HEK293 (cell line): ENCODE measurements at regions not wholly inside any gene's neighbourhood (a gene's known extent, or its start where the extent isn't known, plus 50 kb on each side); places are given as distances from the start of the nearest gene placed in this dataset.

ENCODE experiments used
- BCL11B ChIP-seq: fragments of 450-650 bp; formaldehyde crosslinking; IDR thresholded peaks from 2 replicates; pipeline ENCODE4 v1.5.1; 2016; ENCODE audit warnings: low read depth, missing biosample characterization, missing genetic modification characterization
- ZNF112 ChIP-seq: fragments of 450-650 bp; formaldehyde crosslinking; IDR thresholded peaks from 2 replicates; pipeline ENCODE4 v1.5.0; 2017; ENCODE audit warnings: missing biosample characterization, missing genetic modification characterization
- ZNF274 ChIP-seq, 2 experiments: fragments of 200-500 bp in 1 of 2; fragments of 450-650 bp in 1 of 2; sonication (Bioruptor generic) in 1 of 2; formaldehyde crosslinking in 1 of 2; IDR thresholded peaks; 2 replicates each; pipeline versions ENCODE4 v1.5.1 to v1.6.1; 2014 to 2016; ENCODE audit warnings: borderline replicate concordance in 1 of 2, inconsistent platforms in 1 of 2, low read length in 1 of 2, missing biosample characterization in 1 of 2, missing genetic modification characterization in 1 of 2
- ZNF561 ChIP-seq: fragments of 450-650 bp; IDR thresholded peaks from 2 replicates; pipeline ENCODE4 v1.5.1; 2018; ENCODE audit warnings: missing biosample characterization, missing genetic modification characterization, borderline replicate concordance
- TF ChIP-seq, protein P1 (sequence below): fragments of 450-650 bp; formaldehyde crosslinking; IDR thresholded peaks from 2 replicates; pipeline ENCODE4 v1.5.1; 2016; ENCODE audit warnings: missing biosample characterization, missing genetic modification characterization
- TF ChIP-seq, protein P2 (sequence below): fragments of 450-650 bp; formaldehyde crosslinking; IDR thresholded peaks from 2 replicates; pipeline ENCODE4 v1.5.1; 2017; ENCODE audit warnings: missing biosample characterization, missing genetic modification characterization

DNA sequence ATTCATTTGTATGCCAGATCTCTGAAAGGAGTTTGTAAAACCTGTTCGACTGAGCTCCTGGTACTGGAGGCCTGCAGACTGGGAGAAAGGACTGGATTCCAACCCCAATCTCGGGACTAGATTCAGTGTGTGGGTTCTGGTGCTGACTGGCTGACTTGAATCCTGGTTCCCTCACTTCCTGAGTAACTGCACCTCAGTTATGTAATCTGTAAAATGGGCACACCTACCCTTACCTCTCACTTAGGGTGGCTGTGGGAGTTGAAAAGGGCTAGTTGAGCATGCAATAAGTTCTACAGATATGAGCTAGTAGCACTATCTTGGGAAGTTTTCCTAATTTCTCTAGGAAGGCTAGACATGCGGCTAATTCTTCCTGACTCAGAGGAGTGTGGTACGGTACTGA lies 621.3 kb upstream of the TBX3 start:
- TF ChIP-seq, protein P1, sequence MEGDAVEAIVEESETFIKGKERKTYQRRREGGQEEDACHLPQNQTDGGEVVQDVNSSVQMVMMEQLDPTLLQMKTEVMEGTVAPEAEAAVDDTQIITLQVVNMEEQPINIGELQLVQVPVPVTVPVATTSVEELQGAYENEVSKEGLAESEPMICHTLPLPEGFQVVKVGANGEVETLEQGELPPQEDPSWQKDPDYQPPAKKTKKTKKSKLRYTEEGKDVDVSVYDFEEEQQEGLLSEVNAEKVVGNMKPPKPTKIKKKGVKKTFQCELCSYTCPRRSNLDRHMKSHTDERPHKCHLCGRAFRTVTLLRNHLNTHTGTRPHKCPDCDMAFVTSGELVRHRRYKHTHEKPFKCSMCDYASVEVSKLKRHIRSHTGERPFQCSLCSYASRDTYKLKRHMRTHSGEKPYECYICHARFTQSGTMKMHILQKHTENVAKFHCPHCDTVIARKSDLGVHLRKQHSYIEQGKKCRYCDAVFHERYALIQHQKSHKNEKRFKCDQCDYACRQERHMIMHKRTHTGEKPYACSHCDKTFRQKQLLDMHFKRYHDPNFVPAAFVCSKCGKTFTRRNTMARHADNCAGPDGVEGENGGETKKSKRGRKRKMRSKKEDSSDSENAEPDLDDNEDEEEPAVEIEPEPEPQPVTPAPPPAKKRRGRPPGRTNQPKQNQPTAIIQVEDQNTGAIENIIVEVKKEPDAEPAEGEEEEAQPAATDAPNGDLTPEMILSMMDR (tag by site-specific recombination) = no peak
- TF ChIP-seq BCL11B (tag by site-specific recombination) (no peak), ZNF561 (no peak), ZNF274 (IDR thresholded peaks at IDR 0.05; ENCODE audit: low read length) (no peak), ZNF274 (tag by site-specific recombination; IDR thresholded peaks at IDR 0.05; ENCODE audit: borderline replicate concordance) (no peak), ZNF112 (tag by site-specific recombination) (no peak)
- TF ChIP-seq, protein P2, sequence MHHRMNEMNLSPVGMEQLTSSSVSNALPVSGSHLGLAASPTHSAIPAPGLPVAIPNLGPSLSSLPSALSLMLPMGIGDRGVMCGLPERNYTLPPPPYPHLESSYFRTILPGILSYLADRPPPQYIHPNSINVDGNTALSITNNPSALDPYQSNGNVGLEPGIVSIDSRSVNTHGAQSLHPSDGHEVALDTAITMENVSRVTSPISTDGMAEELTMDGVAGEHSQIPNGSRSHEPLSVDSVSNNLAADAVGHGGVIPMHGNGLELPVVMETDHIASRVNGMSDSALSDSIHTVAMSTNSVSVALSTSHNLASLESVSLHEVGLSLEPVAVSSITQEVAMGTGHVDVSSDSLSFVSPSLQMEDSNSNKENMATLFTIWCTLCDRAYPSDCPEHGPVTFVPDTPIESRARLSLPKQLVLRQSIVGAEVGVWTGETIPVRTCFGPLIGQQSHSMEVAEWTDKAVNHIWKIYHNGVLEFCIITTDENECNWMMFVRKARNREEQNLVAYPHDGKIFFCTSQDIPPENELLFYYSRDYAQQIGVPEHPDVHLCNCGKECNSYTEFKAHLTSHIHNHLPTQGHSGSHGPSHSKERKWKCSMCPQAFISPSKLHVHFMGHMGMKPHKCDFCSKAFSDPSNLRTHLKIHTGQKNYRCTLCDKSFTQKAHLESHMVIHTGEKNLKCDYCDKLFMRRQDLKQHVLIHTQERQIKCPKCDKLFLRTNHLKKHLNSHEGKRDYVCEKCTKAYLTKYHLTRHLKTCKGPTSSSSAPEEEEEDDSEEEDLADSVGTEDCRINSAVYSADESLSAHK (tag by site-specific recombination) = no peak
